ENCODE measurements at regions not wholly inside any gene's neighbourhood (a gene's known extent, or its start where the extent isn't known, plus 50 kb on each side); places are given as distances from the start of the nearest gene placed in this dataset.

DNA sequence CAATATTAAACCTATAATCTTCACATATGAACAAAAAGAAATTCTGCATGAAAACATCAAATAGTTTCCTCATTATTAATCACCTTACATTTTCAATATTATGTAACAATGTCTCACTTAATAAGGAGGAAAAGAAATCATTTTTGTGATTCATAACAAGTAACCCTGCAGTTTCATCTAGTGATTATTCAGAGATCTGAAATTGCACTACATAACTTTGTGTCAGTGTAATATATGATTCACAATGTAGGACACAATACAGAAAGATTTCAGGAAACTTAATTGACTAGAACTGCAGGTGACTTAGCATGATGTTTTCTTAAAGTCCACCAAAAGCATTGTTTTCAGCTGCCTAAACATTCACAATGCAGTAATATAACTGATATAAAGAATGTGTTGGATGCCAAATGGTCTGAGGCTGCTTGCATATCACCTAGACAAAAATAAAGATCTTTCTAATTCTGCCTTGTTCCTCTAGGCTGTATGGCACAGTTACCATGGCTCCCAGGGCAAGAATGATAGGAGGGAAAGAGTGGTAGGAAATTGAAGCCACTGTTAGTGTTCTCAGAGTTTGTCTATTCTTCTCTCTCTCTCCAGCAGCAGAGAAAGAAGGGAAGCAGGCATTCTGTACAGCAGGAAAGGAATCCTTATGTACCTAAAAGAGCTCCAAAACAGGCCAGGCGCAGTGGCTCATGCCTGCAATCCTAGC lies 366.6 kb downstream of the FSIP2 start:
- no peak for TF ChIP-seq POLR2A (IDR thresholded peaks at IDR 0.05)
- TF ChIP-seq, protein P1, sequence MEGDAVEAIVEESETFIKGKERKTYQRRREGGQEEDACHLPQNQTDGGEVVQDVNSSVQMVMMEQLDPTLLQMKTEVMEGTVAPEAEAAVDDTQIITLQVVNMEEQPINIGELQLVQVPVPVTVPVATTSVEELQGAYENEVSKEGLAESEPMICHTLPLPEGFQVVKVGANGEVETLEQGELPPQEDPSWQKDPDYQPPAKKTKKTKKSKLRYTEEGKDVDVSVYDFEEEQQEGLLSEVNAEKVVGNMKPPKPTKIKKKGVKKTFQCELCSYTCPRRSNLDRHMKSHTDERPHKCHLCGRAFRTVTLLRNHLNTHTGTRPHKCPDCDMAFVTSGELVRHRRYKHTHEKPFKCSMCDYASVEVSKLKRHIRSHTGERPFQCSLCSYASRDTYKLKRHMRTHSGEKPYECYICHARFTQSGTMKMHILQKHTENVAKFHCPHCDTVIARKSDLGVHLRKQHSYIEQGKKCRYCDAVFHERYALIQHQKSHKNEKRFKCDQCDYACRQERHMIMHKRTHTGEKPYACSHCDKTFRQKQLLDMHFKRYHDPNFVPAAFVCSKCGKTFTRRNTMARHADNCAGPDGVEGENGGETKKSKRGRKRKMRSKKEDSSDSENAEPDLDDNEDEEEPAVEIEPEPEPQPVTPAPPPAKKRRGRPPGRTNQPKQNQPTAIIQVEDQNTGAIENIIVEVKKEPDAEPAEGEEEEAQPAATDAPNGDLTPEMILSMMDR (IDR thresholded peaks at IDR 0.05) = no peak
- Histone ChIP-seq H3K4me3 (no peak overlapping the region), H3K27ac (no peak overlapping the region), H3K4me1 (no peaks in the 10 kb centered on the region), H3K9me3 (no peaks in the 10 kb centered on the region), H3K36me3 (no peaks in the 10 kb centered on the region), H3K27me3 (no peaks in the 10 kb centered on the region)
- intact Hi-C loops (cut with DNase I; ENCODE audit: low total_unique reads) = no loop called here
- DNase-seq = no peak

DNA sequence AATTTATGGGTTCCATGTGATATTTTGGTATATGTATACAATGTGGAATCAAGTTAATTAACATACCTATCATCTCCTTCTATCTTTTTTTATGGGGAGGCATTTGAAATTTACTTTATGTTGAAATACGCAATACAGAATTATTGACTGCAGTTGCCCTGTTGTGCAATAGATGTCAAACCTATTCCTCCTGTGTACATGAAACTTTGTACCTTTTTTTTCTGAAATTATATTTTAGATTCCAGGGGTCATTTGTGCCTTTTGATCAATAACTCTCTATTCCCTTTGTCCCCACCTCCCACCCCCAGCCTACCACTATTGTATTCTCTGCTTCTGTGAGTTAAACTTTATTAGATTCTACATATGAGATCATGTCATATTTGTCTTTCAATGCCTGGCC lies 369.9 kb downstream of the FSIP2 start:
- Histone ChIP-seq H3K36me3 (no peaks in the 10 kb centered on the region), H3K27me3 (no peaks in the 10 kb centered on the region), H3K27ac (no peak overlapping the region), H3K4me3 (no peak overlapping the region), H3K4me1 (no peaks in the 10 kb centered on the region), H3K9me3 (no peaks in the 10 kb centered on the region)
- intact Hi-C loops (cut with DNase I; ENCODE audit: low total_unique reads) = no loop called here
- no peak for DNase-seq
- TF ChIP-seq, protein P1 (IDR thresholded peaks at IDR 0.05) = no peak

DNA sequence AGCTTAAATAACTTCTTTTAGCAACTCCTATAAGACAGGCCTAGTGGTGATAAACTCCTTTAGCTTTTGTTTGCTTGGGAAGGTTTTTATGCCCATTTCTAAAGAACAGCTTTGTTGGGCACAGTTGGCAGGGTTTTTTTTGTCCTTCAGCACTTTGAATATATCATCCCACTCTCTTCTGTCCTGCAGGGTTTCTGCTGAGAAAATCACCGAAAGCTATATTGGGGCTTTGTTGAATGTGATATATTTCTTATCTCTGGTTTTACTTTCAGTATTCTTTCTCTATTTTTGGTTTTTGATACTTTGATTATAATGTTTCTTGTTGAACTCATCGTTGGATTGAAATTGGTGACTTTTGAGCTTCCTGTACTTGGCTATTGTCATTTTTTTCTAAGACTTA lies 372.8 kb upstream of the ZC3H15 start:
- TF ChIP-seq POLR2A (IDR thresholded peaks at IDR 0.05) = no peak
- TF ChIP-seq, protein P1 (IDR thresholded peaks at IDR 0.05) = no peak
- H3K27me3 ChIP-seq = no peaks in the 10 kb centered on the region
- no peaks in the 10 kb centered on the region for H3K9me3 ChIP-seq
- intact Hi-C loops (cut with DNase I; ENCODE audit: low total_unique reads) = no loop called here
- H3K4me3 ChIP-seq = no peak overlapping the region
- no peaks in the 10 kb centered on the region for H3K4me1 ChIP-seq
- H3K36me3 ChIP-seq = no peaks in the 10 kb centered on the region
- no peak for DNase-seq
- no peak overlapping the region for H3K27ac ChIP-seq

GRCh38 chr2:186125156-186125555 lies 360.9 kb upstream of the ZC3H15 start:
- TF ChIP-seq, protein P1 (IDR thresholded peaks at IDR 0.05) = no peak
- no peak for TF ChIP-seq POLR2A (IDR thresholded peaks at IDR 0.05)
- no peaks in the 10 kb centered on the region for H3K36me3 ChIP-seq
- intact Hi-C loops (cut with DNase I; ENCODE audit: low total_unique reads) = no loop called here
- no peaks in the 10 kb centered on the region for H3K27me3 ChIP-seq
- H3K4me3 ChIP-seq = no peak overlapping the region
- DNase-seq = no peak
- no peak overlapping the region for H3K27ac ChIP-seq
- no peaks in the 10 kb centered on the region for H3K9me3 ChIP-seq
- no peaks in the 10 kb centered on the region for H3K4me1 ChIP-seq

DNA sequence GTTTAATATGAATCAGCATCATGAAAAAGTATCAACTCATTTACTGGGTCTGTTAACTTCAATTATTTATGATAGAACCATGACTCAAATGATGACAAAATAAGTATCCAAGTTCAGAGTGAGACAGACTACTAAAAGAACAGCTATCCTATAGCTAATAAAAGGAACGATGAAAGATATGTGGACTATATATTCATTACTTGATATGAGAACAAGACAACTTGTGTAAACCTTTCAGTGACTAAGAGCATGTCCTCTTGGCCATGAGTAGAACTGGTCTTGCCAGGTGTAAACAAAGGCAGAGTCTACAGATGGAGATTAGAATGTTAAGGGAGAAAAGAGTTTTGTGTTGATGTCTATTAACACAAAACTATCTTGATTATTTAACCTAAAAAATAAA lies 360.4 kb upstream of the ZC3H15 start:
- H3K4me1 ChIP-seq = no peaks in the 10 kb centered on the region
- H3K36me3 ChIP-seq = no peaks in the 10 kb centered on the region
- no peaks in the 10 kb centered on the region for H3K9me3 ChIP-seq
- intact Hi-C loops (cut with DNase I; ENCODE audit: low total_unique reads) = no loop called here
- DNase-seq = no peak
- H3K27me3 ChIP-seq = no peaks in the 10 kb centered on the region
- H3K27ac ChIP-seq = no peak overlapping the region
- no peak overlapping the region for H3K4me3 ChIP-seq
- TF ChIP-seq, protein P1 (IDR thresholded peaks at IDR 0.05) = no peak
- no peak for TF ChIP-seq POLR2A (IDR thresholded peaks at IDR 0.05)
